GM12874 (cell line): ENCODE measurements at regions not wholly inside any gene's neighbourhood (a gene's known extent, or its start where the extent isn't known, plus 50 kb on each side); places are given as distances from the start of the nearest gene placed in this dataset.

Experiments used
- CTCF ChIP-seq: IDR thresholded peaks from 2 replicates; pipeline ENCODE4 v1.5.1; 2011; ENCODE audit warnings: low read depth, mild to moderate bottlenecking, control low read depth, low read length, moderate library complexity; ENCODE audit not compliant: insufficient read depth

- no peak for TF ChIP-seq CTCF
Observed at GRCh38 chr2:194550702-194551101, 1106.3 kb upstream of the SLC39A10 start.

GRCh38 chr2:194549387-194549786 is 1107.6 kb upstream of the SLC39A10 start:
- no peak for TF ChIP-seq CTCF

- TF ChIP-seq CTCF = no peak
Observed at GRCh38 chr2:194545978-194546377, 1111.0 kb upstream of the SLC39A10 start.

GRCh38 chr2:194539425-194539824 is 1117.6 kb upstream of the SLC39A10 start:
- no peak for TF ChIP-seq CTCF

- no peak for TF ChIP-seq CTCF
Observed at GRCh38 chr2:194526121-194526520, 1130.9 kb upstream of the SLC39A10 start.

- no peak for TF ChIP-seq CTCF
Observed at GRCh38 chr2:194514281-194514680, 1142.7 kb upstream of the SLC39A10 start.

GRCh38 chr2:194495046-194495445 is 1162.0 kb upstream of the SLC39A10 start:
- no peak for TF ChIP-seq CTCF

GRCh38 chr2:194494401-194494800 is 1162.6 kb upstream of the SLC39A10 start:
- TF ChIP-seq CTCF = no peak
